ENCODE measurements at regions not wholly inside any gene's neighbourhood (a gene's known extent, or its start where the extent isn't known, plus 50 kb on each side); places are given as distances from the start of the nearest gene placed in this dataset.

DNA sequence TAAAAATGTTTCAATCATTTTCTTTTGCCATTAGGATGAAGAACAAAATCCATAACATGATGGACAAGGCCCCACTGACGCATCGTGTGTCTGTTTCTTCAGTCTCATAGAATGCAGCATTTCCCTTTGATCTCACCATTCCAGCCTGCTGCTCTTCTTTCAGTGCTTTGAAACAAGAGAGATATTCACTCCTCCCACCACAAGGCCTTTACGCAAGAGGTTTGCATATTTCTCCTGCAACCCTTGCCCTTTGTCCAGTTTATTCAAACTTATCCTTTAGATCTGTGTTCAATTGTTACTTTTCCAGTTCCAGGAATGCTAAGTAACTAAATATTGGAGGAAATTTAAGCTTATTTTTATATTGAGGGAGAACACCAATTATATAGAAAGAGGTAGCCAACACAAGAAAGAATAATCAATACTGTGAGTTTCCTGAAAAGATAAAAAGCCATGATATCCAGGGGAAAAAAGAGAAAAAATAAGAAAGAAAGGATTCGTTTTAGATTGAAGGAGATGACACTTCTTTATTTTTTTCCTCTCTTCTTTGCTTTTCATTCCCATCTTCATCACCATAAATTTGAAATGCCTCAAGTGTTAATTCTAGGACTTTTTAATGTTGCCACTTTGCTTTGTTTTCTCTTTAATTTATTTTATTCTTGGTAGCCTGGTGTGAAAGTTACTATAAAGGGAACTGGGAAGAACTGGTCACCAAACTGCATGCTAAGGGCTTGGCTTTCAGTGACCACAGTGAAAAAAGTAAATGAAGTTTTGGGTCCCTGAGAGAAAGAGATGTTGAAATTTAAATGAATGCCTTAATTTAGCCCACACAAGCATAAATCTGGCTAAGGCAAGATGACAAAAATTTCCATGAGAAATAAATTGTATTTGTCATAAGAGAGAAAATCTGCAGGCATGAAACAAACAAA, 102.1 kb downstream of the KIF2B start:
- Histone ChIP-seq H4K20me1 (ENCODE audit: insufficient read depth, low read length) (no peaks in the 10 kb centered on the region), H3K4me3 (replicated peaks in 1 of 3; ENCODE audit: insufficient read depth in 1 of 3, low read depth in 2 of 3, low read length in 3 of 3) (peak overlapping the region in 2 of 3 experiments; percentile 8 to 32; a peak in 2 of 6 replicates), H3K27ac (ENCODE audit: extremely low read length, insufficient read depth, low read length) (peak overlapping the region; percentile 80), H2AFZ (ENCODE audit: low read length) (peak overlapping the region; percentile 39), H3K4me1 (ENCODE audit: insufficient read depth, low read length) (peaks cover 36% of the 10 kb centered on the region), H3K9me3 (ENCODE audit: low read length) (no peaks in the 10 kb centered on the region), H3K79me2 (ENCODE audit: insufficient read depth, low read length) (no peaks in the 10 kb centered on the region), H3K36me3 (replicated peaks in 1 of 2; ENCODE audit: control insufficient read depth in 1 of 2, insufficient read depth in 2 of 2, low read length in 2 of 2) (no peaks in the 10 kb centered on the region), H3K9ac (ENCODE audit: insufficient read depth, low read depth, low read length) (no peak overlapping the region), H3K4me2 (ENCODE audit: low read depth, low read length) (peak overlapping the region; percentile 57), H3K27me3 (ENCODE audit: control insufficient read depth in 1 of 2, insufficient read depth in 2 of 2, low read length in 2 of 2) (no peaks in the 10 kb centered on the region)
- CTCF ChIA-PET (ENCODE audit: low intra/inter-chr PET ratio, low total read pairs) = no interaction called here
- POLR2A ChIA-PET = no interaction called here
- TSS peak; percentile 84 for BruUV-seq (replicated peaks)
- intact Hi-C loops (cut with micrococcal nuclease; ENCODE audit: unreplicated experiment) = loop anchor here (2.0 kb wide), 1 partner anchor 978 kb away; no protein-coding TSS in a partner anchor
- WGBS (ENCODE audit: low lambda C conversion rate) = 5% methylated on average over 4 of the region's 4 CpGs
- DNase-seq (ENCODE audit: low spot score) = peak; percentile 100
- peak; percentile 97 for FAIRE-seq
- in situ Hi-C loops (cut with HindIII; ENCODE audit: extremely low pct_ligation_motif_present, low pct_unique_long_range_greater_than_20kb) = loop anchor here (25.0 kb wide), 1 partner anchor 963 kb away; no protein-coding TSS in a partner anchor
- peak; percentile 100 for ATAC-seq
- TF ChIP-seq TCF7 (IDR thresholded peaks at IDR 0.05; ENCODE audit: low read depth) (peak; percentile 99), NR2F6 (IDR thresholded peaks at IDR 0.05) (peak; percentile 99), NR2F6 (CRISPR knock-in tag; IDR thresholded peaks at IDR 0.05) (peak; percentile 99), ZNF547 (CRISPR knock-in tag; IDR thresholded peaks at IDR 0.05) (peak; percentile 34; the same call in 1 of the 2 replicates), SP5 (CRISPR knock-in tag; IDR thresholded peaks at IDR 0.05; ENCODE audit: borderline replicate concordance, low read depth) (peak; percentile 100), GATAD2A (CRISPR knock-in tag; IDR thresholded peaks at IDR 0.05) (peak; percentile 99), ZBTB14 (CRISPR knock-in tag; IDR thresholded peaks at IDR 0.05) (no peak), ZNF30 (CRISPR knock-in tag; IDR thresholded peaks at IDR 0.05) (no peak), ELF1 (CRISPR knock-in tag; IDR thresholded peaks at IDR 0.05) (no peak), NRL (CRISPR knock-in tag; IDR thresholded peaks at IDR 0.05; ENCODE audit: borderline replicate concordance) (no peak), TFDP1 (CRISPR knock-in tag; IDR thresholded peaks at IDR 0.05; ENCODE audit: borderline replicate concordance) (peak; percentile 27; the same call in 1 of the 2 replicates)
- TF ChIP-seq, protein P1, sequence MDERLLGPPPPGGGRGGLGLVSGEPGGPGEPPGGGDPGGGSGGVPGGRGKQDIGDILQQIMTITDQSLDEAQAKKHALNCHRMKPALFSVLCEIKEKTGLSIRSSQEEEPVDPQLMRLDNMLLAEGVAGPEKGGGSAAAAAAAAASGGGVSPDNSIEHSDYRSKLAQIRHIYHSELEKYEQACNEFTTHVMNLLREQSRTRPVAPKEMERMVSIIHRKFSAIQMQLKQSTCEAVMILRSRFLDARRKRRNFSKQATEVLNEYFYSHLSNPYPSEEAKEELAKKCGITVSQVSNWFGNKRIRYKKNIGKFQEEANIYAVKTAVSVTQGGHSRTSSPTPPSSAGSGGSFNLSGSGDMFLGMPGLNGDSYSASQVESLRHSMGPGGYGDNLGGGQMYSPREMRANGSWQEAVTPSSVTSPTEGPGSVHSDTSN (CRISPR knock-in tag; IDR thresholded peaks at IDR 0.05) = peak; percentile 47; the same call in 1 of the 2 replicates
- TF ChIP-seq, protein P2, sequence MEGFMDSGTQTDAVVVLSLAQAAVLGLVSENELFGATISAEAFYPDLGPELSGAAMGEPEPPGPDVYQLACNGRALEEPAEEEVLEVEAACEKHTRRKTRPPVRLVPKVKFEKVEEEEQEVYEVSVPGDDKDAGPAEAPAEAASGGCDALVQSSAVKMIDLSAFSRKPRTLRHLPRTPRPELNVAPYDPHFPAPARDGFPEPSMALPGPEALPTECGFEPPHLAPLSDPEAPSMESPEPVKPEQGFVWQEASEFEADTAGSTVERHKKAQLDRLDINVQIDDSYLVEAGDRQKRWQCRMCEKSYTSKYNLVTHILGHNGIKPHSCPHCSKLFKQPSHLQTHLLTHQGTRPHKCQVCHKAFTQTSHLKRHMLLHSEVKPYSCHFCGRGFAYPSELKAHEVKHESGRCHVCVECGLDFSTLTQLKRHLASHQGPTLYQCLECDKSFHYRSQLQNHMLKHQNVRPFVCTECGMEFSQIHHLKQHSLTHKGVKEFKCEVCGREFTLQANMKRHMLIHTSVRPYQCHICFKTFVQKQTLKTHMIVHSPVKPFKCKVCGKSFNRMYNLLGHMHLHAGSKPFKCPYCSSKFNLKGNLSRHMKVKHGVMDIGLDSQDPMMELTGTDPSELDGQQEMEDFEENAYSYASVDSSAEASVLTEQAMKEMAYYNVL (CRISPR knock-in tag; IDR thresholded peaks at IDR 0.05; ENCODE audit: borderline replicate concordance) = peak; percentile 99
- TF ChIP-seq, protein P3, sequence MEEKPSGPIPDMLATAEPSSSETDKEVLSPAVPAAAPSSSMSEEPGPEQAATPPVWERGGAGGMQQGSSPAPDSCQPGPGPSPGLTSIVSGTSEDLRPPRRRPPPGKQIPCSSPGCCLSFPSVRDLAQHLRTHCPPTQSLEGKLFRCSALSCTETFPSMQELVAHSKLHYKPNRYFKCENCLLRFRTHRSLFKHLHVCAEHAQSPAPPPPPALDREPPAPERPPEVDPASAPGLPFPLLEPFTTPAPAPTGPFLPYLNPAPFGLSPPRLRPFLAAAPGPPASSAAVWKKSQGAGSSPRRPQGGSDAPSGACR (CRISPR knock-in tag; IDR thresholded peaks at IDR 0.05) = peak; percentile 86; the same call in 1 of the 2 replicates
- TF ChIP-seq, protein P4, sequence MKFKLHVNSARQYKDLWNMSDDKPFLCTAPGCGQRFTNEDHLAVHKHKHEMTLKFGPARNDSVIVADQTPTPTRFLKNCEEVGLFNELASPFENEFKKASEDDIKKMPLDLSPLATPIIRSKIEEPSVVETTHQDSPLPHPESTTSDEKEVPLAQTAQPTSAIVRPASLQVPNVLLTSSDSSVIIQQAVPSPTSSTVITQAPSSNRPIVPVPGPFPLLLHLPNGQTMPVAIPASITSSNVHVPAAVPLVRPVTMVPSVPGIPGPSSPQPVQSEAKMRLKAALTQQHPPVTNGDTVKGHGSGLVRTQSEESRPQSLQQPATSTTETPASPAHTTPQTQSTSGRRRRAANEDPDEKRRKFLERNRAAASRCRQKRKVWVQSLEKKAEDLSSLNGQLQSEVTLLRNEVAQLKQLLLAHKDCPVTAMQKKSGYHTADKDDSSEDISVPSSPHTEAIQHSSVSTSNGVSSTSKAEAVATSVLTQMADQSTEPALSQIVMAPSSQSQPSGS (CRISPR knock-in tag; IDR thresholded peaks at IDR 0.05) = peak; percentile 87
